PC-3 (cell line): ENCODE measurements at regions not wholly inside any gene's neighbourhood (a gene's known extent, or its start where the extent isn't known, plus 50 kb on each side); places are given as distances from the start of the nearest gene placed in this dataset.

Source experiments
- ATAC-seq: fragments of 200-7000 bp; cut with Tn5 transposase; 2 replicates; pipeline ENCODE4 v1.9.1; 2020; ENCODE audit warnings: mild to moderate bottlenecking, moderate library complexity
- BruUV-seq: library from RNA; stranded (reverse); fragments of 400-500 nt; replicated peaks from 2 replicates; lab custom pipeline; 2021; lab: Mats Ljungman, UMichigan
- CTCF ChIA-PET: fragments of 300-600 bp; sonication (Branson Sonifier 250); formaldehyde crosslinking; loops from one replicate; lab custom pipeline; 2022; ENCODE audit warnings: antibody characterized with exemption; lab: Charles Lee
- POLR2A ChIA-PET: fragments of 300-600 bp; sonication (Branson Sonifier 250); formaldehyde crosslinking; loops from one replicate; lab custom pipeline; 2022; ENCODE audit warnings: antibody characterized with exemption; ENCODE audit not compliant: unreplicated experiment; lab: Charles Lee
- DNase-seq: peaks from one replicate; pipeline ENCODE4 v3.0.0-alpha.2; 2015
- H2AFZ ChIP-seq: fragments of 300-600 bp; sonication (generic); 2 replicates; pipeline ENCODE4 v1.6.0; 2016; ENCODE audit warnings: antibody characterized with exemption, low read length
- H3F3A ChIP-seq: fragments of 300-600 bp; sonication (generic); one replicate; pipeline ENCODE4 v1.6.0; 2017; ENCODE audit warnings: antibody characterized with exemption, low read length, control low read depth, mild to moderate bottlenecking; ENCODE audit not compliant: unreplicated experiment
- H3K27ac ChIP-seq: fragments of 300-600 bp; sonication (generic); 2 replicates; pipeline ENCODE4 v1.5.1; 2016; ENCODE audit warnings: mild to moderate bottlenecking, low read length
- H3K27me3 ChIP-seq: fragments of 300-600 bp; sonication (generic); 2 replicates; pipeline ENCODE4 v1.6.1; 2016; ENCODE audit warnings: low read length, mixed read lengths
- H3K36me3 ChIP-seq: fragments of 300-600 bp; sonication (generic); 2 replicates; pipeline ENCODE4 v1.6.1; 2016; ENCODE audit warnings: low read depth, mixed run types, low read length, mixed read lengths
- H3K4me1 ChIP-seq: fragments of 300-600 bp; sonication (generic); 2 replicates; pipeline ENCODE4 v1.5.1; 2016; ENCODE audit warnings: low read length; ENCODE audit not compliant: insufficient read depth
- H3K4me2 ChIP-seq: fragments of 300-600 bp; sonication (generic); 2 replicates; pipeline ENCODE4 v1.6.0; 2016; ENCODE audit warnings: low read length
- H3K4me3 ChIP-seq: fragments of 300-600 bp; sonication (generic); 2 replicates; pipeline ENCODE4 v1.5.1; 2016; ENCODE audit warnings: mild to moderate bottlenecking, low read length, mixed read lengths
- H3K79me2 ChIP-seq: fragments of 300-600 bp; sonication (generic); 2 replicates; pipeline ENCODE4 v1.6.1; 2017; ENCODE audit warnings: low read length, mixed read lengths
- H3K9ac ChIP-seq: fragments of 300-600 bp; sonication (generic); 2 replicates; pipeline ENCODE4 v1.6.0; 2016; ENCODE audit warnings: mild to moderate bottlenecking, low read length
- H3K9me2 ChIP-seq: fragments of 300-600 bp; sonication (generic); replicated peaks from 2 replicates; pipeline ENCODE4 v1.6.1; 2016; ENCODE audit warnings: mixed run types, low read length, mixed read lengths
- H3K9me3 ChIP-seq: fragments of 300-600 bp; sonication (generic); 2 replicates; pipeline ENCODE4 v1.6.1; 2016; ENCODE audit warnings: low read length, mixed read lengths
- H4K20me1 ChIP-seq: fragments of 300-600 bp; sonication (generic); 2 replicates; pipeline ENCODE4 v1.6.1; 2016; ENCODE audit warnings: low read length, mixed read lengths
- CTCF ChIP-seq: fragments of 300-600 bp; sonication (generic); conservative IDR thresholded peaks from 2 replicates; pipeline ENCODE4 v1.5.1; 2017; ENCODE audit warnings: antibody characterized with exemption, low read depth, mild to moderate bottlenecking, low read length
- EZH2 ChIP-seq: fragments of 300-600 bp; sonication (generic); IDR thresholded peaks from one replicate; pipeline ENCODE4 v1.6.1; 2017; ENCODE audit warnings: antibody characterized with exemption, mild to moderate bottlenecking, low read length; ENCODE audit not compliant: unreplicated experiment
- EZH2phosphoT487 ChIP-seq: fragments of 300-600 bp; sonication (generic); IDR thresholded peaks from 2 replicates; pipeline ENCODE4 v1.6.1; 2018; ENCODE audit warnings: mild to moderate bottlenecking, antibody characterized with exemption, low read length, borderline replicate concordance
- intact Hi-C: fragments of 100-400 bp; cut with micrococcal nuclease; formaldehyde crosslinking; loops from 2 replicates; pipeline ENCODE4 v1.9.0; 2023

GRCh38 chr12:70110085-70110484, 133.1 kb upstream of the CNOT2 start:
- Histone ChIP-seq H3K27ac (no peak overlapping the region), H3K4me1 (no peaks in the 10 kb centered on the region), H4K20me1 (no peaks in the 10 kb centered on the region), H3F3A (no peaks in the 10 kb centered on the region), H2AFZ (no peak overlapping the region), H3K4me3 (no peak overlapping the region), H3K4me2 (no peak overlapping the region), H3K36me3 (no peaks in the 10 kb centered on the region), H3K9me3 (0 out of 2 replicates have a peak, but pooled peaks cover 9% of the 10 kb centered on the region), H3K79me2 (no peaks in the 10 kb centered on the region), H3K9me2 (no peaks in the 10 kb centered on the region), H3K27me3 (no peaks in the 10 kb centered on the region), H3K9ac (no peak overlapping the region)
- CTCF ChIA-PET = interaction anchor here (0.6 kb wide), 1 partner anchor 160 kb away, joined by 4 read pairs; no protein-coding TSS in a partner anchor
- no peak for TF ChIP-seq EZH2phosphoT487
- TF ChIP-seq CTCF = no peak
- TF ChIP-seq EZH2 = no peak
- no peak for DNase-seq
- no TSS peak for BruUV-seq
- ATAC-seq = no peak
- intact Hi-C loops = no loop called here
- POLR2A ChIA-PET = no interaction called here

- Histone ChIP-seq H3K36me3 (no peaks in the 10 kb centered on the region), H3F3A (no peaks in the 10 kb centered on the region), H2AFZ (no peak overlapping the region), H3K9ac (no peak overlapping the region), H4K20me1 (no peaks in the 10 kb centered on the region), H3K79me2 (no peaks in the 10 kb centered on the region), H3K9me3 (no peaks in the 10 kb centered on the region), H3K4me3 (no peak overlapping the region), H3K9me2 (no peaks in the 10 kb centered on the region), H3K4me1 (0 out of 2 replicates have a peak, but pooled peaks cover 5% of the 10 kb centered on the region), H3K4me2 (no peak overlapping the region), H3K27ac (no peak overlapping the region), H3K27me3 (no peaks in the 10 kb centered on the region)
- TF ChIP-seq CTCF (no peak), EZH2phosphoT487 (no peak), EZH2 (no peak)
- POLR2A ChIA-PET = no interaction called here
- BruUV-seq = no TSS peak
- CTCF ChIA-PET = no interaction called here
- ATAC-seq (no peak; the same call in 1 of the 2 replicates), DNase-seq (no peak)
- intact Hi-C loops = no loop called here
Measured at GRCh38 chr12:70117670-70118069, 125.6 kb upstream of the CNOT2 start.

GRCh38 chr12:70120970-70121369, 122.3 kb upstream of the CNOT2 start:
- no peak overlapping the region for H3K27ac ChIP-seq

More at GRCh38 chr12:70120970-70121369, 122.3 kb upstream of the CNOT2 start:
- H3F3A ChIP-seq = no peaks in the 10 kb centered on the region
- no peaks in the 10 kb centered on the region for H3K27me3 ChIP-seq
- no peaks in the 10 kb centered on the region for H3K9me2 ChIP-seq
- no peak overlapping the region for H3K9ac ChIP-seq
- no peak overlapping the region for H3K4me3 ChIP-seq
- no peak overlapping the region for H3K4me2 ChIP-seq
- TF ChIP-seq CTCF (no peak), EZH2phosphoT487 (no peak), EZH2 (no peak)
- 0 out of 2 replicates have a peak, but pooled peaks cover 5% of the 10 kb centered on the region for H3K4me1 ChIP-seq
- ATAC-seq (no peak), DNase-seq (no peak)
- POLR2A ChIA-PET = no interaction called here
- intact Hi-C loops = no loop called here
- H3K79me2 ChIP-seq = no peaks in the 10 kb centered on the region
- CTCF ChIA-PET = no interaction called here
- H3K36me3 ChIP-seq = no peaks in the 10 kb centered on the region
- H2AFZ ChIP-seq = no peak overlapping the region
- no TSS peak for BruUV-seq
- no peaks in the 10 kb centered on the region for H4K20me1 ChIP-seq
- no peaks in the 10 kb centered on the region for H3K9me3 ChIP-seq
